ENCODE measurements at regions not wholly inside any gene's neighbourhood (a gene's known extent, or its start where the extent isn't known, plus 50 kb on each side); places are given as distances from the start of the nearest gene placed in this dataset.

DNA sequence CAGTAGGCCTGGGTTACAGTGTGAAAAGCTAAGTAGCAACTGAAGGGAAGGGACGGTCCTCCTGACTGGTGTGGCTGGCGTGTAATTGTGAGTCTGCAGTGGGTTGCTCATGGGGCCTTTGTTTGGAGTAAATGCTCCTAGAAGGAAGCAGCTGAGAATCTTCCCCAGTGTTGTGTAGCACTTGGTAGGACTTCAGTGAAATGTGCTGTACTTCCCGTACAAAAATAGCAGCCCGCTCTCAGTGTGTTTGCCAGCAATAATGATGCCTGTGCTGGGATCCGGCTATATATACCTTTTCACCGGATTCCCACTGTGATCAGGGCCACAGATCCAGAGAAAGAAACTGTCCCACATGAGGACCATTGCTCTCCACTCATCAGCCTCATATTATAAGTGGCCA is 175.7 kb upstream of the NTM start:
- Histone ChIP-seq H3K9me3 (no peaks in the 10 kb centered on the region), H3K4me3 (no peak overlapping the region), H3K27ac (no peak overlapping the region), H3K27me3 (peaks cover 0 to 13% (median 0%) of the 10 kb centered on the region in 3 donors), H3K4me1 (peaks cover 8 to 25% (median 13%) of the 10 kb centered on the region in 4 donors), H3K36me3 (no peaks in the 10 kb centered on the region)
- intact Hi-C loops (cut with DNase I; ENCODE audit: low total_unique reads): no loop called here
- TF ChIP-seq EP300 (IDR thresholded peaks at IDR 0.05): no peak
- no peak for TF ChIP-seq POLR2A (IDR thresholded peaks at IDR 0.05)
- no peak for TF ChIP-seq POLR2AphosphoS5 (IDR thresholded peaks at IDR 0.05)
- TF ChIP-seq, protein P1, sequence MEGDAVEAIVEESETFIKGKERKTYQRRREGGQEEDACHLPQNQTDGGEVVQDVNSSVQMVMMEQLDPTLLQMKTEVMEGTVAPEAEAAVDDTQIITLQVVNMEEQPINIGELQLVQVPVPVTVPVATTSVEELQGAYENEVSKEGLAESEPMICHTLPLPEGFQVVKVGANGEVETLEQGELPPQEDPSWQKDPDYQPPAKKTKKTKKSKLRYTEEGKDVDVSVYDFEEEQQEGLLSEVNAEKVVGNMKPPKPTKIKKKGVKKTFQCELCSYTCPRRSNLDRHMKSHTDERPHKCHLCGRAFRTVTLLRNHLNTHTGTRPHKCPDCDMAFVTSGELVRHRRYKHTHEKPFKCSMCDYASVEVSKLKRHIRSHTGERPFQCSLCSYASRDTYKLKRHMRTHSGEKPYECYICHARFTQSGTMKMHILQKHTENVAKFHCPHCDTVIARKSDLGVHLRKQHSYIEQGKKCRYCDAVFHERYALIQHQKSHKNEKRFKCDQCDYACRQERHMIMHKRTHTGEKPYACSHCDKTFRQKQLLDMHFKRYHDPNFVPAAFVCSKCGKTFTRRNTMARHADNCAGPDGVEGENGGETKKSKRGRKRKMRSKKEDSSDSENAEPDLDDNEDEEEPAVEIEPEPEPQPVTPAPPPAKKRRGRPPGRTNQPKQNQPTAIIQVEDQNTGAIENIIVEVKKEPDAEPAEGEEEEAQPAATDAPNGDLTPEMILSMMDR (IDR thresholded peaks at IDR 0.05): no peak
- 79 to 93% (median 88%) methylated on average over 6 of the region's 6 CpGs for WGBS, 5 donors
- no peak for DNase-seq

DNA sequence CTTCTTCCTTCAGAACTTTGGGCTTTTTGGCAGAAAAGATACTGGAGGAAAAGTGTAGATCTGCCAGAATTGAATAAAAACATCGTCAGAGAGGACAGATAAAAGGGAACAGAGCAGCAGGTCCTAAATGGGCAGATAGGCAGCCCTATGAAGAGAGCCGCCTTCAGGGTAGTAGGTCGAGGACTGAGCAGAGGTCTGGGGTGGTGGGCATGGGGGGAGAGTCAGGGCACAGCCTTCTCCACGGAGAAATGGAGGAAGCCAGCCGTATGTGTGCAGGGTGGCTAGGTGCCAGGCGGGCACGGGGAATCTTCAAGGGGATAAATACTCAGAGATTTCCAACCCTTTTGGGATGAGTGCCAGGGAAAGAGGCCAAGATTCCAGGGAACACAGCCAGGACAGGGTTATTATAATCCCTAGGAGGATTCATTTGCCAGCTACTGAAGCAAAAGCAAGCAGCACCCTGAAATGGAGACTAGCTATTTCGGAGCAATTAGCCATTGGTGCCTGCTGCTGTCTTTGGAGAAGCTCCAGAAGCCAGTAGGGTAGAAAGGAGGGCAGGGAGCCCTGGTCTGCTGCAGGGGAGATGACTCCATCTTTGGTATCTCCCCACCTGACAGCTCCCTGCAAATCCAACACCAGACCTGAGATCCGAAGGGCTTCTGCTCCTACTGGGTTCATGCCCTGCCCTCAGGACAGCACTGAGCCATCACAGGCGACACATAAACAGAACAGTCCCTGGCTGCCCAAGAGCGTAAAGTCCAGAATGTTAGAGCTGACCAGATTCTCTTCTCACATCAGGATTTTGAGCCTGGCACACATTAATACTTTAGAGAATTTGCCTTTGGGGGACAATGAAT is 174.5 kb upstream of the NTM start:
- Histone ChIP-seq H3K9me3 (no peaks in the 10 kb centered on the region), H3K27ac (peak overlapping the region in 1 of 5 donors; percentile 16), H3K4me1 (peaks cover 8 to 25% (median 13%) of the 10 kb centered on the region in 4 donors), H3K4me3 (peak overlapping the region in 2 of 4 donors; percentile 2 to 18), H3K36me3 (no peaks in the 10 kb centered on the region), H3K27me3 (peaks cover 0 to 10% (median 0%) of the 10 kb centered on the region in 3 donors)
- WGBS, 5 donors: 27 to 41% (median 34%) methylated on average over 10 to 11 of the region's 11 CpGs
- peak; percentile 71 to 78 for DNase-seq
- intact Hi-C loops (cut with DNase I; ENCODE audit: low total_unique reads): no loop called here
- no peak for TF ChIP-seq POLR2A (IDR thresholded peaks at IDR 0.05)
- TF ChIP-seq EP300 (IDR thresholded peaks at IDR 0.05): no peak
- TF ChIP-seq POLR2AphosphoS5 (IDR thresholded peaks at IDR 0.05): no peak
- TF ChIP-seq, protein P1 (IDR thresholded peaks at IDR 0.05): no peak

DNA sequence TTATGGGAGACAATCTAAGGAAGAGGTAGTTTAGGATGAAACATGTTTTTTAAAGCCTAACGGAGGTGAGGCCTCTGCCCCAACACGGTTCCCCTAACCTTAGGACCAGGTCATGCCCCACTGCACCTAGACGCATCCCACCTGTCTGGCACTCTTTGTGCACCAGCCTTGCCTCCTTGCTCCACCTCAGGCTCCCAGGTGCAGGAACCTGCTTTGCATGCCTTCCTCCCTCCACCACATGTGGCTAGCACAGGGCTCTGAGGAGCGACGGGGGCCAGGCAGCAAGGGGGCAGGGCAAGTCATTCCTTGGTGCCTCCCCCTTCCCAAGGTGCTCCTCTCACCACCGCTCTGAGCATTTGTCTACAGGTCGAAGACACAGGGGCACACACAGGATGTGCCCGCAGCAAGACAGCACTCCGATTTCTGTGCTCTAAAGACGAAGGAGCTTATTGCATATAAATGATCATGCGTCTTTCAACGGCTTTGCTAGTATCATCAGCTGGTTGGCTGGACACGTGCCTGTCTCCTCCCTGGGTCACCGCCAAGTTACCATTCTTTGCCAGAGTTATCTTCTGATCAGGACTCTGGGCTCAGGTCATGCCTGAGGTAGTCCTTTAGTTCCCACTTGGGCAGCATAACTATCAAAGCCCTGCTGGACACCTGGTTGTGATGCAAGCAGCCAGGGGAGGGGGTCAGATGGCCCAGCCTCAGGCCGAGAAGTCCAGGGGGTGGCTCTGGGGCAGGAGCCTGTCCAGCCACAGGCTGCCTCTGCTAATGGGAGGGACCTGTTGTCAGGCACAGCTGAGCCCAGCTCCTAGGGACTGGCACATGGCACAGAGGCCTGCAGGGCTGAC is 172.0 kb upstream of the NTM start:
- no peak for DNase-seq
- H3K36me3 ChIP-seq: no peaks in the 10 kb centered on the region
- no peak overlapping the region for H3K4me3 ChIP-seq
- H3K27me3 ChIP-seq: peaks cover 0 to 10% (median 0%) of the 10 kb centered on the region in 3 donors
- no peaks in the 10 kb centered on the region for H3K9me3 ChIP-seq
- TF ChIP-seq POLR2AphosphoS5 (IDR thresholded peaks at IDR 0.05) (no peak), POLR2A (IDR thresholded peaks at IDR 0.05) (no peak), EP300 (IDR thresholded peaks at IDR 0.05) (no peak)
- TF ChIP-seq, protein P1 (IDR thresholded peaks at IDR 0.05): no peak
- 71 to 84% (median 79%) methylated on average over 15 of the region's 15 CpGs for WGBS, 5 donors
- peaks cover 8 to 25% (median 13%) of the 10 kb centered on the region in 4 donors for H3K4me1 ChIP-seq
- no peak overlapping the region for H3K27ac ChIP-seq
- intact Hi-C loops (cut with DNase I; ENCODE audit: low total_unique reads): no loop called here

DNA sequence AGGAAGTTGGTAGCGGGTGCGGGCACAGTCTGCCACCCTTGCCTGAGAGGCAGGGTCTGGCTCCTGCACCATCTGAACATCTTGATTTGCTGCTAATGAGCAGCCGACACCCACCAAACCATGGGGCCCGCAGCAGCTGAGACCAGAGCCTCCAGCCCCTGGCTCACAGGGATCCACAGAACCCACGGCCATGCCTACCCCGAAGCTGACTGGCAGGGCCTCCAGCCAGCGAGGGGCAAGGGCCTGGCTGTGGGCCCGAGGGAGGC is 171.5 kb upstream of the NTM start:
- no peaks in the 10 kb centered on the region for H3K36me3 ChIP-seq
- TF ChIP-seq EP300 (IDR thresholded peaks at IDR 0.05): no peak
- TF ChIP-seq POLR2AphosphoS5 (IDR thresholded peaks at IDR 0.05): no peak
- TF ChIP-seq, protein P1 (IDR thresholded peaks at IDR 0.05): no peak
- TF ChIP-seq POLR2A (IDR thresholded peaks at IDR 0.05): no peak
- WGBS, 5 donors: 80 to 94% (median 88%) methylated on average over 1 to 8 of the region's 8 CpGs
- H3K9me3 ChIP-seq: no peaks in the 10 kb centered on the region
- H3K4me1 ChIP-seq: peaks cover 8 to 25% (median 13%) of the 10 kb centered on the region in 4 donors
- H3K27ac ChIP-seq: no peak overlapping the region
- DNase-seq: no peak
- H3K4me3 ChIP-seq: no peak overlapping the region
- intact Hi-C loops (cut with DNase I; ENCODE audit: low total_unique reads): no loop called here
- peaks cover 0 to 10% (median 0%) of the 10 kb centered on the region in 3 donors for H3K27me3 ChIP-seq

Data from stomach (tissue), 8 donors.